ENCODE measurements at regions not wholly inside any gene's neighbourhood (a gene's known extent, or its start where the extent isn't known, plus 50 kb on each side); places are given as distances from the start of the nearest gene placed in this dataset.
"Not testable (repeated sequence)": the region's sequence is repeated elsewhere in the genome, so short reads cannot be mapped to it uniquely, and the experiment has no call there.

DNA sequence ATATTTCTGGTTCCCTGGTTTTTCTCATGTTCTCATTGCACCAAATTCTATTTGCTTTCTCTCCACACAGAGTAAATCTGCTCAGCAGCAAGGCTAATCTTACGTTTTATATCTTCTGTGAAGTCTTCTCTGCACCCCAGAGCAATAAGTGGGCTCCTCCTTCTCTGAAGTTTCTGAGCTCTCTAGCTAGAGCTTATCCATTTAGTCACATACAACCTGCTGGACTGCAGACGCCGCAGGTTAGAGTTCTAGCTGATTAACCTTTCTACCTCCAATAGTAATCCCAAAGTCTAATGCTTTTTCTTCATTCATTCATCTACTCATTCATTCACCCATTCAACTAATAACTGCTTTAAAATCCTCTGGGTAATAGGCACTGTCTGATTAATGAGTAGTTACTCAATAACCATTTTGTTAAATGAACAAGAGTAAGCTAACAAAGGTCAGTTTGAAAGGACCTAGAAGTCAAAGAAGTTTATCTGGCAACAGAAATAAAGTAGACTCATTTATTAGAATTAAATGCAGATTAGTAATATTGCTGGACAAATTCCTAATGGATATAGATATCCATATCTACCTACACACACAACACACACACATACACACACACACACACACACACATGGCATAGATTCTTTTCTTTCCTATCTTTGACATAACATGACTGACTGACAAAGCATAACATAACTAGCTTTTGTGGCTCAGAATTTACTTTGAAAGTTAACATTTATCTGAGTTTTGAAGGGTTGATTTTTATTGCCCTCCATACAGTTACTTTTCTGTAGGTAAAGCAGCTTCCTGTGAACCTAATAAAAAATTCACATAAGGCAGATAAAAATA is 984.6 kb upstream of the SEMA6A start:
- H3K4me3 ChIP-seq (ENCODE audit: low read depth, low read length), result no peak overlapping the region
- no peak for DNase-seq (ENCODE audit: low read depth)
- TF ChIP-seq, protein P1, sequence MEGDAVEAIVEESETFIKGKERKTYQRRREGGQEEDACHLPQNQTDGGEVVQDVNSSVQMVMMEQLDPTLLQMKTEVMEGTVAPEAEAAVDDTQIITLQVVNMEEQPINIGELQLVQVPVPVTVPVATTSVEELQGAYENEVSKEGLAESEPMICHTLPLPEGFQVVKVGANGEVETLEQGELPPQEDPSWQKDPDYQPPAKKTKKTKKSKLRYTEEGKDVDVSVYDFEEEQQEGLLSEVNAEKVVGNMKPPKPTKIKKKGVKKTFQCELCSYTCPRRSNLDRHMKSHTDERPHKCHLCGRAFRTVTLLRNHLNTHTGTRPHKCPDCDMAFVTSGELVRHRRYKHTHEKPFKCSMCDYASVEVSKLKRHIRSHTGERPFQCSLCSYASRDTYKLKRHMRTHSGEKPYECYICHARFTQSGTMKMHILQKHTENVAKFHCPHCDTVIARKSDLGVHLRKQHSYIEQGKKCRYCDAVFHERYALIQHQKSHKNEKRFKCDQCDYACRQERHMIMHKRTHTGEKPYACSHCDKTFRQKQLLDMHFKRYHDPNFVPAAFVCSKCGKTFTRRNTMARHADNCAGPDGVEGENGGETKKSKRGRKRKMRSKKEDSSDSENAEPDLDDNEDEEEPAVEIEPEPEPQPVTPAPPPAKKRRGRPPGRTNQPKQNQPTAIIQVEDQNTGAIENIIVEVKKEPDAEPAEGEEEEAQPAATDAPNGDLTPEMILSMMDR (IDR thresholded peaks at IDR 0.05; ENCODE audit: low read depth, low read length, missing control alignments), result no peak

DNA sequence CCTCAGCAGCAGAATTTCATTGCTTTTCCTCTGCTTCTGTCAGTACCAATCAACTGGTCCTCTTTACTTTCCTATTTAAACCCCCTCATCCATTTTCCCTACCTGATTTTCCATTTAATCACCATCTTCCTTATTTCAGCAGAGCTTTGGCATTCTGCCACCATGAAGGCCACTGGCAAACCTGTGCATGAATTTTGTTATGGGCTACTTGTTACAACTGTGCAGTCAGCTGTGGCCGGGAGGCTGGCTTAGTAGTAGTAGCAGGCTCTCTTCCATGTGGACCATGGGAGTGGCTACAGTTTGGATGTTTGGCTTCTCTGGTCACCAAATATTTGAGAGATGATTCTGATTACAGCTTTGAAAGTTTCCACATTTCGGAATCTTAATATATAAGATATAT is 976.6 kb upstream of the SEMA6A start:
- TF ChIP-seq, protein P1 (IDR thresholded peaks at IDR 0.05; ENCODE audit: low read depth, low read length, missing control alignments), result no peak
- H3K4me3 ChIP-seq (ENCODE audit: low read depth, low read length), result no peak overlapping the region
- DNase-seq (ENCODE audit: low read depth), result no peak

- TF ChIP-seq, protein P1 (IDR thresholded peaks at IDR 0.05; ENCODE audit: low read depth, low read length, missing control alignments), result no peak
- no peak overlapping the region for H3K4me3 ChIP-seq (ENCODE audit: low read depth, low read length)
- DNase-seq (ENCODE audit: low read depth), result no peak
Observed at GRCh38 chr5:117547192-117547591, 972.6 kb upstream of the SEMA6A start.

DNA sequence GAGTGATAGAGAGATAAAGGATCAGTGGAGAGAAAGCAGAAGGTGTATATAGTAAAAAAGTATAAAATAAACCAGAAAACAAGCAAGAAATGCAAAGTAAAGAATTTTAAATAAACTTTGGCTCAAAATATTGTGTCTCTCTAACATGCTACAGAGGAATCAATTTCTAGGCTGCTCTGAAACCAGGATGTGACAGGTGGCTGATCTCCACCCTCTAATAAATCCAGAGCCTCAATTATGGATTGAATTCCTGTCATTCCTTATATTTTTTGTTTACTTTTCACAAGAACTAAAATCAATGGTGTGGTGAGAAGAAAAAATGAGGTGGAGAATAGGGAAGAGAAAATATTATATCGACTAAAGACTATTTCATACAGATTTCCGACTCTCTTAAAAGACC is 965.1 kb upstream of the SEMA6A start:
- no peak for DNase-seq (ENCODE audit: low read depth)

GRCh38 chr5:117533792-117534191 is 959.2 kb upstream of the SEMA6A start:
- DNase-seq (ENCODE audit: low read depth), result no peak
- TF ChIP-seq, protein P1 (IDR thresholded peaks at IDR 0.05; ENCODE audit: low read depth, low read length, missing control alignments), result no peak
- H3K4me3 ChIP-seq (ENCODE audit: low read depth, low read length), result no peak overlapping the region

More for the DNA sequence above, 965.1 kb upstream of the SEMA6A start:
- TF ChIP-seq, protein P1 (IDR thresholded peaks at IDR 0.05; ENCODE audit: low read depth, low read length, missing control alignments), result no peak
- no peak overlapping the region for H3K4me3 ChIP-seq (ENCODE audit: low read depth, low read length)

GRCh38 chr5:117533051-117533670 is 958.5 kb upstream of the SEMA6A start:
- not testable (repeated sequence) for DNase-seq (ENCODE audit: low read depth)

DNA sequence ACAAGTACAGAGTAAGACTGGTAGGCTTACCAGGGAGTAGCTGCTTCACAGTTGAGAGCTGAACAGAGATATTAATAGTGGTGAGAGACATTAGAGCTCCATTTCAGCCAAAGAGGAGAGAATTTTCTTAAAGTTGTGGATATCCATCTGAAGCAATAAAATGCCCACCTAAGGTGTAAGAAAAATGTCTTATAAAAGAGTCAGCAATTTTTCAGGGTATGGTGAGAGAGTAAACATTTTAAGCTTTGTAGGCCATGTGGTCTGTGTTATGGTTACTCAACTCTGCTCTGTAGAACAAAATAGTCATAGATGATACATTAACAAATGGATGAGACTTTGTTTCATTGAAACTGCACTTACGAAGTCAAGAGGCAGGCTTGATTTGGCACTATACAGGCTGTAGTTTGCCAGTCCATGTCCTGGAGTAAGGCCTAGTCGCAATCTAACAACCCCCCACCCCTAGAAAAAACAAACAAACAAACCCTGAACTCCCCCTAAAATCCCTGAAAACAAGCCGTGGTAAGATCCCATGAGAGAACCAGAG is 945.4 kb upstream of the SEMA6A start:
- DNase-seq (ENCODE audit: low read depth), result no peak
- TF ChIP-seq, protein P1 (IDR thresholded peaks at IDR 0.05; ENCODE audit: low read depth, low read length, missing control alignments), result no peak
- no peak overlapping the region for H3K4me3 ChIP-seq (ENCODE audit: low read depth, low read length)

More at GRCh38 chr5:117533051-117533670, 958.5 kb upstream of the SEMA6A start:
- H3K4me3 ChIP-seq (ENCODE audit: low read depth, low read length), result not testable (repeated sequence)
